ENCODE measurements at regions not wholly inside any gene's neighbourhood (a gene's known extent, or its start where the extent isn't known, plus 50 kb on each side); places are given as distances from the start of the nearest gene placed in this dataset.

DNA sequence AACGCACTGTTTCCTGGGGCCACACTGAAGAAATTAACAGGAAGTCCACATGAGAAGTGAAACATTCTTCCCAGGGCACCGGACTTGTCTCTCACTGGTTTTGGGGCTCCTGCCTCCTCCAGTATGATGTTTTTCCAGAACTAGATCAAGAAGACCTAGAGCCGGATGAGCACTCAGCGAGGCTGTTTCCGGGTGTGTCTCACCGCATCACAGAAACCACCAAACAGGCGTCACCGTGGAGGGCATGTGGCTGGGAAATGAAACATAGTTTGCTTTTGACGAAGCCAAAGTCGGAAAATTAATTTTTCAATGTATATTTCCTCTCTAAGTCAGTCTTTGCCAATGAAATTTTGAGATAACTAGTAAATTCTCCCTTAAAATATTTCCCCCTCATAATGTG is 314.0 kb upstream of the SALL3 start:
- TF ChIP-seq SUZ12 (IDR thresholded peaks at IDR 0.05; ENCODE audit: extremely low read depth, insufficient read depth, insufficient read length) (no peak), YY1 (IDR thresholded peaks at IDR 0.05; ENCODE audit: insufficient read depth, insufficient read length) (no peak), ZNF274 (IDR thresholded peaks at IDR 0.05; ENCODE audit: low read depth, low read length) (no peak)
